ENCODE measurements at regions not wholly inside any gene's neighbourhood (a gene's known extent, or its start where the extent isn't known, plus 50 kb on each side); places are given as distances from the start of the nearest gene placed in this dataset.

- no peak for TF ChIP-seq CTCF (IDR thresholded peaks at IDR 0.05)
- no peak for TF ChIP-seq POLR2AphosphoS5 (IDR thresholded peaks at IDR 0.05)
- TF ChIP-seq EP300 (IDR thresholded peaks at IDR 0.05), result no peak
Measured at GRCh38 chr19:34851277-34851804, 75.4 kb upstream of the ZNF30 start.
